Right atrium auricular region (tissue), 2 donors: ENCODE measurements at regions not wholly inside any gene's neighbourhood (a gene's known extent, or its start where the extent isn't known, plus 50 kb on each side); places are given as distances from the start of the nearest gene placed in this dataset.
"Not testable (repeated sequence)": the region's sequence is repeated elsewhere in the genome, so short reads cannot be mapped to it uniquely, and the experiment has no call there.

ENCODE experiments used
- DNase-seq: peaks from one replicate; pipeline ENCODE4 v3.0.0-alpha.2; 2019; ENCODE audit warnings: low spot score
- H3K27ac ChIP-seq, 2 donors: fragments of 200-600 bp; sonication (generic); 1 replicate in 1 of 2; 2 replicates in 1 of 2; pipeline ENCODE4 v1.5.1; 2016 to 2019
- H3K27me3 ChIP-seq, 2 donors: fragments of 200-600 bp; sonication (generic); one replicate each; pipeline versions ENCODE4 v1.5.1 to v1.6.0; 2017 to 2019
- H3K36me3 ChIP-seq: fragments of 200-600 bp; sonication (generic); one replicate; pipeline ENCODE4 v1.5.1; 2016
- H3K4me1 ChIP-seq, 2 donors: fragments of 200-600 bp; sonication (generic); one replicate each; pipeline versions ENCODE4 v1.5.1 to v1.6.0; 2017 to 2019
- H3K4me3 ChIP-seq, 2 donors: fragments of 200-600 bp; sonication (generic); 1 replicate in 1 of 2; 2 replicates in 1 of 2; pipeline ENCODE4 v1.5.1; 2017 to 2019; ENCODE audit warnings: mild to moderate bottlenecking in 1 of 2, moderate library complexity in 1 of 2
- H3K9me3 ChIP-seq, 2 donors: fragments of 200-600 bp; sonication (generic); one replicate each; pipeline ENCODE4 v1.5.1; 2019
- TF ChIP-seq, protein P1 (sequence below), 2 donors: fragments of 200-600 bp; sonication (generic); IDR thresholded peaks; one replicate each; pipeline ENCODE4 v1.5.1; 2019; ENCODE audit warnings: antibody characterized with exemption in 2 of 2

DNA sequence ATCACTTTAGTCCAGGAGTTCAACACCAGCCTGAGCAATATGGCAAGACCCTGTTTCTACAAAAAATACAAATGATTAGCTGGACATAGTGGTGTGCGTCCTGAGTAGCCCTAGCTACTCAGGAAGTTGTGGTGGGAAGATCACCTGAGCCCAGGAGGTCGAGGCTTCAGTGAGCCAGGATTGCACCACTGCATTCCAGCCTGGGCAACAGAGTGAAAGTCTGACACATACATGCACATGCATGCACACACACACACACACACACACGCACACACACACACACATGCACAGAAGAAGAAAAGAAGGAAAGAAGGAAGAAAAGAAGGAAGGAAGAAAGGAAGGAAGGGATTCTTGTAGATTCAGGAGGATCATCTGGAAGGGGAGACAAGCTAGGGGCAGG lies 104.4 kb upstream of the USP25 start:
- H3K27ac ChIP-seq = no peak overlapping the region
- H3K4me3 ChIP-seq = no peak overlapping the region
- H3K36me3 ChIP-seq = no peaks in the 10 kb centered on the region
- H3K4me1 ChIP-seq = no peaks in the 10 kb centered on the region
- H3K27me3 ChIP-seq = no peaks in the 10 kb centered on the region
- TF ChIP-seq, protein P1, sequence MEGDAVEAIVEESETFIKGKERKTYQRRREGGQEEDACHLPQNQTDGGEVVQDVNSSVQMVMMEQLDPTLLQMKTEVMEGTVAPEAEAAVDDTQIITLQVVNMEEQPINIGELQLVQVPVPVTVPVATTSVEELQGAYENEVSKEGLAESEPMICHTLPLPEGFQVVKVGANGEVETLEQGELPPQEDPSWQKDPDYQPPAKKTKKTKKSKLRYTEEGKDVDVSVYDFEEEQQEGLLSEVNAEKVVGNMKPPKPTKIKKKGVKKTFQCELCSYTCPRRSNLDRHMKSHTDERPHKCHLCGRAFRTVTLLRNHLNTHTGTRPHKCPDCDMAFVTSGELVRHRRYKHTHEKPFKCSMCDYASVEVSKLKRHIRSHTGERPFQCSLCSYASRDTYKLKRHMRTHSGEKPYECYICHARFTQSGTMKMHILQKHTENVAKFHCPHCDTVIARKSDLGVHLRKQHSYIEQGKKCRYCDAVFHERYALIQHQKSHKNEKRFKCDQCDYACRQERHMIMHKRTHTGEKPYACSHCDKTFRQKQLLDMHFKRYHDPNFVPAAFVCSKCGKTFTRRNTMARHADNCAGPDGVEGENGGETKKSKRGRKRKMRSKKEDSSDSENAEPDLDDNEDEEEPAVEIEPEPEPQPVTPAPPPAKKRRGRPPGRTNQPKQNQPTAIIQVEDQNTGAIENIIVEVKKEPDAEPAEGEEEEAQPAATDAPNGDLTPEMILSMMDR (IDR thresholded peaks at IDR 0.05) = no peak
- no peaks in the 10 kb centered on the region for H3K9me3 ChIP-seq
- no peak for DNase-seq

DNA sequence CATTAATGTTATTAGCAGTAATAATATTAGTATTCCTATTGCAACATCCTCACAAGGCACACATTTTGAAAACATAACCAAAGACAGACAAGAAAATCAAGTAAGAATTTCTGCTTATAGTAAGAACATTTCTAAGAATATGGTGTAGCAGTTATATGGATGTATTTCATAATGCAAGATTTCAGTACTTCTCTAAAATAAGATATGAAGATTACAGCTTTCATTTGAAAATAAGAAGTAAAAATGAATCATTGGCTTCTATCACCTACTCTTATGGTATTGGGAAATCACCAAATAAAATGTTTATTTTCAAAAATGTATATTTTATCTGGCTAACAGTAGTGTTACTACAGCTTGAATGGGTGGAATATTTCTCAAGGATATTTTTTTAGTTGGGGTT lies 103.8 kb upstream of the USP25 start:
- H3K4me1 ChIP-seq = no peaks in the 10 kb centered on the region
- TF ChIP-seq, protein P1 (IDR thresholded peaks at IDR 0.05) = no peak
- H3K27ac ChIP-seq = no peak overlapping the region
- DNase-seq = no peak
- H3K4me3 ChIP-seq = no peak overlapping the region
- H3K36me3 ChIP-seq = no peaks in the 10 kb centered on the region
- H3K9me3 ChIP-seq = no peaks in the 10 kb centered on the region
- H3K27me3 ChIP-seq = no peaks in the 10 kb centered on the region

DNA sequence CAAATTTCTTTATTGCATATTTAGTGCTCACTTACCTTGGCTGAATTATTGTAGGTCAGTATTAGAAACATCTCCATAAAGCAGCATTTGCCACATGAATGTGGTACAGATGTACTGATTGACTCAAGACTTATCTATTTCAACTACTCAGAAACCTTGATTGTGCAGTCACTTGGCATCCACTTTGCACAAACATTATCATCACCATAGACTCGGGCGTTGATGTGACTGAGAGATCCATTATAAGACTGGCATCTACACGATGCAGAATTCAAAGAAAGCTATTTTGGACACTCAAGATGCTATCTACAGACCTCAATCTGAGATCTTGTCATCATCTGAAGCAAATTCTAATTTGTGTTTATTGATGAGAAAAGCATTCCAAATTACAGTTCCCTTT lies 102.8 kb upstream of the USP25 start:
- no peak overlapping the region for H3K4me3 ChIP-seq
- H3K4me1 ChIP-seq = no peaks in the 10 kb centered on the region
- H3K9me3 ChIP-seq = no peaks in the 10 kb centered on the region
- H3K27ac ChIP-seq = no peak overlapping the region
- H3K27me3 ChIP-seq = no peaks in the 10 kb centered on the region
- TF ChIP-seq, protein P1 (IDR thresholded peaks at IDR 0.05) = no peak
- no peaks in the 10 kb centered on the region for H3K36me3 ChIP-seq
- no peak for DNase-seq

DNA sequence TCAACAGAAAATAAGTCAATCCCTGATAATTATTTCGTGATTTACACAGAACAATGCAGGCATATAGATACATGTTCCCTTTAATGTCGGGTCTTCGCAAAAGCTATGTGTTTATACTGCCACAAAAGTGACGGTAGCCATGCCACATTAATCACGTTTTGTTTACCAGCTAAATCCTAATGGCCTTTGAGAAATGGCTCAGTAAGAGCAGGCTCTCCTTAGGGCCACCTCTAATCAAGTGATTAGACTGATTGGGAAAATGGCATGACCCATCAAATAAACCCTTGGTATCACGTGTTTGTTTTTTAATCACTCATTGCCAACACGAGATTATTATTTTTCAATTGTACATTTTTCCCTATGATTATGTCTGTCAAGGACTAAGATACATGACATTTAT lies 102.0 kb upstream of the USP25 start:
- no peaks in the 10 kb centered on the region for H3K9me3 ChIP-seq
- H3K27me3 ChIP-seq = no peaks in the 10 kb centered on the region
- no peaks in the 10 kb centered on the region for H3K36me3 ChIP-seq
- no peaks in the 10 kb centered on the region for H3K4me1 ChIP-seq
- TF ChIP-seq, protein P1 (IDR thresholded peaks at IDR 0.05) = no peak
- no peak for DNase-seq
- no peak overlapping the region for H3K4me3 ChIP-seq
- no peak overlapping the region for H3K27ac ChIP-seq

DNA sequence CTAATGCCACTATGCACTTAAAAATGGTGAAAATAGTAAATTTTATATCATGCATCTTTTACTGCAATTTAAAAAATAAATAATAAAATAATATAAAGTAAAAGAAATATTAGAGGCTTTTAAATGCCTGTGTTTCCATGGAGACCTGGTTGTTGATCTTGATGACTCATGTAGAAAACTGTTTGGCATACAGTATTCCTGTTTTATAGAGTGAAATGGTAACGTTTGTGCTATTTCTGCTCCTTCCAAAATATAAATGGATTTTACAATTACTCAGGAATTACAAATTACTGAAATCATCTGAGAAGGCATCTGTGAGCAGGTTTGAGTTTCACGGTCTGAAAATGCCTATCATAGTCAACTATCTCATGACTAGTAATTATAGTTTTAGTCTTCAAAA lies 98.4 kb upstream of the USP25 start:
- Histone ChIP-seq H3K27me3 (no peaks in the 10 kb centered on the region), H3K9me3 (no peaks in the 10 kb centered on the region), H3K4me1 (no peaks in the 10 kb centered on the region), H3K36me3 (no peaks in the 10 kb centered on the region), H3K27ac (no peak overlapping the region), H3K4me3 (no peak overlapping the region)
- TF ChIP-seq, protein P1 (IDR thresholded peaks at IDR 0.05) = no peak
- no peak for DNase-seq

DNA sequence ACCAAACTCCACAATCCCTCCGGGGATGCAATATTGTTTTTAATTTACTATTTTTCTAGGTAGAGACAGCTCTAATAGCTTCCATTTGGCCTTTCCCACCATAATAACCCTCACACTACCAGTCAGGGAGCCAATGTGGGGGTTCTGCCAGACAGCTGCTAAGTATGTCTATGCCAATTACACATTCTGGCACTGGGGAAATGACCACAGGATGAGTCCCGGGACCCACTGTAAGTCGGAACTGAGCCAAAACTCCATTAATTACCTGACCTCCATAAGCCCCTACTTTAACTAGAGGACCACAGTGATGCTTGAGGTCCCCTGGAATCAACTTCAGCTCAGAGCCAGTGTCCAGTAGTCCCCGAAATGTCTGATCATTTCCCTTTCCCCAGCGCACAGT lies 95.2 kb upstream of the USP25 start:
- not testable (repeated sequence) for H3K4me3 ChIP-seq, H3K27ac ChIP-seq, H3K4me1 ChIP-seq

More for the DNA sequence above, 95.2 kb upstream of the USP25 start:
- not testable (repeated sequence) for H3K9me3 ChIP-seq, H3K36me3 ChIP-seq, DNase-seq, H3K27me3 ChIP-seq
